Esophagus squamous epithelium (tissue), 4 donors: ENCODE measurements at regions not wholly inside any gene's neighbourhood (a gene's known extent, or its start where the extent isn't known, plus 50 kb on each side); places are given as distances from the start of the nearest gene placed in this dataset.

Experiments
- POLR2A ChIP-seq, 4 donors: fragments of 450-650 bp; IDR thresholded peaks; one replicate each; pipeline ENCODE4 v1.6.1; 2017; ENCODE audit warnings: antibody characterized with exemption in 4 of 4, mild to moderate bottlenecking in 4 of 4, moderate library complexity in 3 of 4
- TF ChIP-seq, protein P1 (sequence below), 6 experiments: fragments of 450-650 bp in 4 of 6; fragments of 200-600 bp in 2 of 6; sonication (generic) in 2 of 6; IDR thresholded peaks; one replicate each; pipeline ENCODE4 v1.5.1; 2016 to 2019; ENCODE audit warnings: antibody characterized with exemption in 6 of 6, mild to moderate bottlenecking in 4 of 6, moderate library complexity in 4 of 6

DNA sequence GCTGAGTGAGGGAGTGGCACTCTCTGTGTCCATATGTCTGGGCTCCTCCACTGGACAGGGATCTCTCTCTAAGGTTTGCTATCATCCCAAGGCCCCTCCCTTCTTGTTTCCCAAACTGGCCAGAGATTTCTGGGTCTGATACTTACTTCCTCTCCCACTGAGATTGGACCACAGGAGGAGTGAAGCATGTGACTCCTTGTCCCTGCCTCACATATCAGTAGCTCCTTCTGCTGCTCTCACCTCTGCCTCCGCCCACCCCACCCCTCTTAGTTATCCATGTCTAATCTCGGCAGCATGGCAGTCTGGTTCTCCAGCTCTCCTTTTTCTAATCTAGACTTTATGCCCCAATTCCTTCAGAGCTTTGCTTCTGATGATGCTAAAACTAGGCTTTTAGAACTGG, 223.1 kb downstream of the RPLP1 start:
- TF ChIP-seq, protein P1, sequence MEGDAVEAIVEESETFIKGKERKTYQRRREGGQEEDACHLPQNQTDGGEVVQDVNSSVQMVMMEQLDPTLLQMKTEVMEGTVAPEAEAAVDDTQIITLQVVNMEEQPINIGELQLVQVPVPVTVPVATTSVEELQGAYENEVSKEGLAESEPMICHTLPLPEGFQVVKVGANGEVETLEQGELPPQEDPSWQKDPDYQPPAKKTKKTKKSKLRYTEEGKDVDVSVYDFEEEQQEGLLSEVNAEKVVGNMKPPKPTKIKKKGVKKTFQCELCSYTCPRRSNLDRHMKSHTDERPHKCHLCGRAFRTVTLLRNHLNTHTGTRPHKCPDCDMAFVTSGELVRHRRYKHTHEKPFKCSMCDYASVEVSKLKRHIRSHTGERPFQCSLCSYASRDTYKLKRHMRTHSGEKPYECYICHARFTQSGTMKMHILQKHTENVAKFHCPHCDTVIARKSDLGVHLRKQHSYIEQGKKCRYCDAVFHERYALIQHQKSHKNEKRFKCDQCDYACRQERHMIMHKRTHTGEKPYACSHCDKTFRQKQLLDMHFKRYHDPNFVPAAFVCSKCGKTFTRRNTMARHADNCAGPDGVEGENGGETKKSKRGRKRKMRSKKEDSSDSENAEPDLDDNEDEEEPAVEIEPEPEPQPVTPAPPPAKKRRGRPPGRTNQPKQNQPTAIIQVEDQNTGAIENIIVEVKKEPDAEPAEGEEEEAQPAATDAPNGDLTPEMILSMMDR (IDR thresholded peaks at IDR 0.05) = no peak
- no peak for TF ChIP-seq POLR2A (IDR thresholded peaks at IDR 0.05)
